GM23338 (cell line): ENCODE measurements at regions not wholly inside any gene's neighbourhood (a gene's known extent, or its start where the extent isn't known, plus 50 kb on each side); places are given as distances from the start of the nearest gene placed in this dataset.

Source experiments
- ATAC-seq: fragments of 200-7000 bp; cut with Tn5 transposase; 3 replicates; pipeline ENCODE4 v1.9.1; 2020
- DNase-seq: peaks from one replicate; pipeline ENCODE4 v3.0.0-alpha.2; 2015; ENCODE audit warnings: low spot score
- H2AFZ ChIP-seq: fragments of 200-600 bp; sonication (generic); 2 replicates; pipeline ENCODE4 v1.8.0; 2016; ENCODE audit warnings: antibody characterized with exemption, mild to moderate bottlenecking, moderate library complexity
- H3F3A ChIP-seq: fragments of 200-600 bp; sonication (generic); replicated peaks from 2 replicates; pipeline ENCODE4 v1.8.0; 2017; ENCODE audit warnings: antibody characterized with exemption, mixed run types, low read depth
- H3K27ac ChIP-seq: fragments of 200-600 bp; sonication (generic); 2 replicates; pipeline ENCODE4 v1.6.1; 2016; ENCODE audit warnings: low read depth
- H3K27me3 ChIP-seq: fragments of 200-600 bp; sonication (generic); 2 replicates; pipeline ENCODE4 v1.8.0; 2016; ENCODE audit warnings: mild to moderate bottlenecking, mixed run types, moderate library complexity; ENCODE audit not compliant: insufficient read depth
- H3K36me3 ChIP-seq: fragments of 200-600 bp; sonication (generic); 2 replicates; pipeline ENCODE4 v1.8.0; 2016; ENCODE audit warnings: mild to moderate bottlenecking; ENCODE audit not compliant: insufficient read depth
- H3K4me1 ChIP-seq: fragments of 200-600 bp; sonication (generic); 2 replicates; pipeline ENCODE4 v1.8.0; 2016; ENCODE audit warnings: mild to moderate bottlenecking, moderate library complexity; ENCODE audit not compliant: insufficient read depth
- H3K4me2 ChIP-seq: fragments of 200-600 bp; sonication (generic); 2 replicates; pipeline ENCODE4 v1.7.1; 2017; ENCODE audit warnings: mixed run types
- H3K4me3 ChIP-seq: fragments of 200-600 bp; sonication (generic); 2 replicates; pipeline ENCODE4 v1.6.1; 2016; ENCODE audit warnings: mixed run types
- H3K79me2 ChIP-seq: fragments of 200-600 bp; sonication (generic); replicated peaks from 2 replicates; pipeline ENCODE4 v1.8.0; 2017; ENCODE audit warnings: mild to moderate bottlenecking; ENCODE audit not compliant: insufficient read depth
- H3K9me2 ChIP-seq: fragments of 200-600 bp; sonication (generic); 2 replicates; pipeline ENCODE4 v1.8.0; 2017; ENCODE audit not compliant: insufficient read depth
- H4K20me1 ChIP-seq: fragments of 200-600 bp; sonication (generic); replicated peaks from 2 replicates; pipeline ENCODE4 v1.8.0; 2017; ENCODE audit warnings: mild to moderate bottlenecking; ENCODE audit not compliant: insufficient read depth
- H3K27ac Mint-ChIP-seq: 2 replicates; pipeline ENCODE4 v1.8.0; 2020; ENCODE audit warnings: inconsistent platforms, mild to moderate bottlenecking, moderate library complexity, mixed read lengths
- H3K27me3 Mint-ChIP-seq: 3 replicates; pipeline ENCODE4 v1.8.0; 2022; ENCODE audit warnings: low read depth, mild to moderate bottlenecking, moderate library complexity, mixed read lengths, inconsistent platforms; ENCODE audit not compliant: insufficient read depth, poor library complexity
- H3K36me3 Mint-ChIP-seq: 3 replicates; pipeline ENCODE4 v1.8.0; 2021; ENCODE audit warnings: low read depth, mild to moderate bottlenecking, inconsistent platforms, moderate library complexity, mixed read lengths
- H3K4me1 Mint-ChIP-seq: 3 replicates; pipeline ENCODE4 v1.8.0; 2020; ENCODE audit warnings: mild to moderate bottlenecking, inconsistent platforms, mixed read lengths
- H3K4me3 Mint-ChIP-seq: 3 replicates; pipeline ENCODE4 v1.8.0; 2021; ENCODE audit warnings: moderate library complexity, mild to moderate bottlenecking, inconsistent platforms, mixed read lengths
- H3K9me3 Mint-ChIP-seq: 3 replicates; pipeline ENCODE4 v1.8.0; 2020; ENCODE audit warnings: moderate library complexity, mild to moderate bottlenecking, inconsistent platforms, mixed read lengths
- CREB1 ChIP-seq: fragments of 250-450 bp; sonication (Bioruptor Pico); IDR thresholded peaks from 2 replicates; pipeline ENCODE4 v1.5.0; 2020; ENCODE audit warnings: low read depth, mild to moderate bottlenecking, moderate library complexity
- EZH2 ChIP-seq: fragments of 200-600 bp; sonication (generic); IDR thresholded peaks from one replicate; pipeline ENCODE4 v1.8.0; 2017; ENCODE audit warnings: antibody characterized with exemption, mild to moderate bottlenecking, low read depth; ENCODE audit not compliant: unreplicated experiment
- EZH2phosphoT487 ChIP-seq: fragments of 200-600 bp; sonication (generic); IDR thresholded peaks from one replicate; pipeline ENCODE4 v1.8.1; 2018; ENCODE audit warnings: antibody characterized with exemption; ENCODE audit not compliant: unreplicated experiment
- NANOG ChIP-seq: IDR thresholded peaks from 2 replicates; pipeline ENCODE4 v1.6.1; 2016; ENCODE audit warnings: antibody characterized with exemption, borderline replicate concordance
- POLR2AphosphoS5 ChIP-seq: IDR thresholded peaks from 2 replicates; pipeline ENCODE4 v1.6.1; 2016; ENCODE audit warnings: antibody characterized with exemption, low read depth
- STAT1 ChIP-seq: IDR thresholded peaks from one replicate; pipeline ENCODE4 v1.6.1; 2016; ENCODE audit warnings: antibody characterized with exemption; ENCODE audit not compliant: unreplicated experiment
- ZNF114 ChIP-seq: fragments of 250-450 bp; sonication (Bioruptor Pico); IDR thresholded peaks from 2 replicates; pipeline ENCODE4 v1.5.0; 2020; ENCODE audit warnings: mild to moderate bottlenecking, moderate library complexity
- ZNF331 ChIP-seq: fragments of 250-450 bp; sonication (Bioruptor Pico); IDR thresholded peaks from 2 replicates; pipeline ENCODE4 v1.5.0; 2020; ENCODE audit warnings: low read depth, mild to moderate bottlenecking, moderate library complexity
- TF ChIP-seq, protein P1 (sequence below): IDR thresholded peaks from one replicate; pipeline ENCODE4 v1.6.1; 2018; ENCODE audit warnings: antibody characterized with exemption; ENCODE audit not compliant: unreplicated experiment
- TF ChIP-seq, protein P2 (sequence below), 2 experiments: fragments of 200-600 bp in 1 of 2; sonication (generic) in 1 of 2; conservative IDR thresholded peaks; 2 replicates each; pipeline versions ENCODE4 v1.5.1 to v1.6.1; 2016 to 2017; ENCODE audit warnings: antibody characterized with exemption in 2 of 2, low read depth in 2 of 2, mild to moderate bottlenecking in 2 of 2, moderate library complexity in 1 of 2

DNA sequence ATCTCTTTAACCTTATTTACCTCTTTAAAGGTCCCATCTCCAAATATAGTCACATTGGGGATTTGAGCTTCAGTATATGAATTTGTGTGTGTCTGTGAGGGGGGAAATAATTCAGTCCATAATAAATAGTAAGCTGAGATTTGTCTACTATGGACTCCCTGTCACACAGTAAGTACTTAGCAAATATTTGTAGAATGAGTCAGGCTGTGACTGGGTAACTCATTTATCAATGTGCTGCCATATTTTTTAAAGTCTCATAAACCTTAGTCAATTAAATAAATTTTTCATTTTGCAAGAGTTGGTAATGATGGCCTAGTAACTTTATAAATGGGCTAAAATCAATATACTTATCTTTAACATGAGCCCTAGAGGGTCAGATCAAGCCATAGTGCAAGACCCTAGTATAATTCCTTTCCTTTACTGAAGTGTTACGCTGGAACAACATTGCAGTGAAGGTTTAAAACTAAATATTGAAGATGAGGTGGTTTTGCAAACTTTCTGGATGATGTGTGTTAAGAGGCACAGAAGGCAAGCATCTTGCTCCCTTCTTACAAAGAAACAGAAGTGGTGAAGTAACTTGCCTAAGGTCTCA is 305.1 kb downstream of the KCNRG start:
- Mint-ChIP-seq H3K36me3 (no peaks in the 10 kb centered on the region), H3K9me3 (no peaks in the 10 kb centered on the region)
- ATAC-seq = no peak

DNA sequence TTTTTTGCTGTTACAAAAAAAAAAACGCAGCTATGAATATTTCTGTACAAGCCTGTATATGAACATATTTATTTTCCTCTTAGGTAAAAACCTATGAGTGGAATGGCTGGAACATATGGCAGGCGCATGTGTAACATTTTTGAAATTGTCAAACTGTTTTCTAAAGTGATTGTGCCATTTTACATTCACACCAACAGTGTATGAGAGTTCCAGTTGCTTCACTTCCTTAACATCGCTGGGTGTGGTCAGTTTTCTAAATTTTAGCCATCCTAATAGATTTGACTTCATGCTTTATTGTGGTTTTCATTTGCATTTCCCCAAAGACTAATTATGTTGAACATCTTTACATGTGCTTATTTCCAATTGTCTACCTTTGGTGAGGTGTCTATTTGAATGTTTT is 306.8 kb downstream of the KCNRG start:
- Histone ChIP-seq H3K4me1 (no peaks in the 10 kb centered on the region), H3F3A (no peaks in the 10 kb centered on the region), H3K27ac (no peak overlapping the region), H3K27me3 (no peaks in the 10 kb centered on the region), H3K79me2 (no peaks in the 10 kb centered on the region), H3K9me2 (no peaks in the 10 kb centered on the region), H3K36me3 (no peaks in the 10 kb centered on the region), H4K20me1 (no peaks in the 10 kb centered on the region), H3K4me2 (no peak overlapping the region), H2AFZ (no peak overlapping the region), H3K4me3 (no peak overlapping the region)
- Mint-ChIP-seq H3K27ac (no peak overlapping the region), H3K36me3 (no peaks in the 10 kb centered on the region), H3K4me1 (no peaks in the 10 kb centered on the region; the same call in 2 of the 3 replicates), H3K27me3 (no peaks in the 10 kb centered on the region), H3K4me3 (no peak overlapping the region), H3K9me3 (no peaks in the 10 kb centered on the region)
- no peak for DNase-seq
- no peak for ATAC-seq
- TF ChIP-seq NANOG (no peak), ZNF114 (no peak), STAT1 (no peak), CREB1 (CRISPR knock-in tag) (no peak)
- TF ChIP-seq, protein P1, sequence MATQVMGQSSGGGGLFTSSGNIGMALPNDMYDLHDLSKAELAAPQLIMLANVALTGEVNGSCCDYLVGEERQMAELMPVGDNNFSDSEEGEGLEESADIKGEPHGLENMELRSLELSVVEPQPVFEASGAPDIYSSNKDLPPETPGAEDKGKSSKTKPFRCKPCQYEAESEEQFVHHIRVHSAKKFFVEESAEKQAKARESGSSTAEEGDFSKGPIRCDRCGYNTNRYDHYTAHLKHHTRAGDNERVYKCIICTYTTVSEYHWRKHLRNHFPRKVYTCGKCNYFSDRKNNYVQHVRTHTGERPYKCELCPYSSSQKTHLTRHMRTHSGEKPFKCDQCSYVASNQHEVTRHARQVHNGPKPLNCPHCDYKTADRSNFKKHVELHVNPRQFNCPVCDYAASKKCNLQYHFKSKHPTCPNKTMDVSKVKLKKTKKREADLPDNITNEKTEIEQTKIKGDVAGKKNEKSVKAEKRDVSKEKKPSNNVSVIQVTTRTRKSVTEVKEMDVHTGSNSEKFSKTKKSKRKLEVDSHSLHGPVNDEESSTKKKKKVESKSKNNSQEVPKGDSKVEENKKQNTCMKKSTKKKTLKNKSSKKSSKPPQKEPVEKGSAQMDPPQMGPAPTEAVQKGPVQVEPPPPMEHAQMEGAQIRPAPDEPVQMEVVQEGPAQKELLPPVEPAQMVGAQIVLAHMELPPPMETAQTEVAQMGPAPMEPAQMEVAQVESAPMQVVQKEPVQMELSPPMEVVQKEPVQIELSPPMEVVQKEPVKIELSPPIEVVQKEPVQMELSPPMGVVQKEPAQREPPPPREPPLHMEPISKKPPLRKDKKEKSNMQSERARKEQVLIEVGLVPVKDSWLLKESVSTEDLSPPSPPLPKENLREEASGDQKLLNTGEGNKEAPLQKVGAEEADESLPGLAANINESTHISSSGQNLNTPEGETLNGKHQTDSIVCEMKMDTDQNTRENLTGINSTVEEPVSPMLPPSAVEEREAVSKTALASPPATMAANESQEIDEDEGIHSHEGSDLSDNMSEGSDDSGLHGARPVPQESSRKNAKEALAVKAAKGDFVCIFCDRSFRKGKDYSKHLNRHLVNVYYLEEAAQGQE = no peak
- TF ChIP-seq, protein P2, sequence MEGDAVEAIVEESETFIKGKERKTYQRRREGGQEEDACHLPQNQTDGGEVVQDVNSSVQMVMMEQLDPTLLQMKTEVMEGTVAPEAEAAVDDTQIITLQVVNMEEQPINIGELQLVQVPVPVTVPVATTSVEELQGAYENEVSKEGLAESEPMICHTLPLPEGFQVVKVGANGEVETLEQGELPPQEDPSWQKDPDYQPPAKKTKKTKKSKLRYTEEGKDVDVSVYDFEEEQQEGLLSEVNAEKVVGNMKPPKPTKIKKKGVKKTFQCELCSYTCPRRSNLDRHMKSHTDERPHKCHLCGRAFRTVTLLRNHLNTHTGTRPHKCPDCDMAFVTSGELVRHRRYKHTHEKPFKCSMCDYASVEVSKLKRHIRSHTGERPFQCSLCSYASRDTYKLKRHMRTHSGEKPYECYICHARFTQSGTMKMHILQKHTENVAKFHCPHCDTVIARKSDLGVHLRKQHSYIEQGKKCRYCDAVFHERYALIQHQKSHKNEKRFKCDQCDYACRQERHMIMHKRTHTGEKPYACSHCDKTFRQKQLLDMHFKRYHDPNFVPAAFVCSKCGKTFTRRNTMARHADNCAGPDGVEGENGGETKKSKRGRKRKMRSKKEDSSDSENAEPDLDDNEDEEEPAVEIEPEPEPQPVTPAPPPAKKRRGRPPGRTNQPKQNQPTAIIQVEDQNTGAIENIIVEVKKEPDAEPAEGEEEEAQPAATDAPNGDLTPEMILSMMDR (conservative IDR thresholded peaks at IDR 0.05; ENCODE audit: low read depth in 2 of 2) = no peak

More for the DNA sequence above, 305.1 kb downstream of the KCNRG start:
- no peaks in the 10 kb centered on the region; the same call in 2 of the 3 replicates for H3K4me1 Mint-ChIP-seq
- H3K27me3 ChIP-seq = no peaks in the 10 kb centered on the region
- H2AFZ ChIP-seq = no peak overlapping the region
- no peaks in the 10 kb centered on the region for H3K79me2 ChIP-seq
- no peak overlapping the region for H3K4me2 ChIP-seq
- no peak overlapping the region for H3K27ac Mint-ChIP-seq
- no peak overlapping the region for H3K27ac ChIP-seq
- TF ChIP-seq STAT1 (no peak), ZNF114 (no peak), ZNF331 (no peak), POLR2AphosphoS5 (no peak), EZH2phosphoT487 (no peak), EZH2 (no peak)
- TF ChIP-seq, protein P1 = no peak
- TF ChIP-seq, protein P2 (conservative IDR thresholded peaks at IDR 0.05; ENCODE audit: low read depth in 2 of 2) = no peak
- H3K4me3 ChIP-seq = no peak overlapping the region
- H3F3A ChIP-seq = no peaks in the 10 kb centered on the region
- no peak for DNase-seq
- no peaks in the 10 kb centered on the region for H4K20me1 ChIP-seq
- no peaks in the 10 kb centered on the region for H3K4me1 ChIP-seq
- H3K4me3 Mint-ChIP-seq = no peak overlapping the region
- H3K27me3 Mint-ChIP-seq = no peaks in the 10 kb centered on the region
- no peaks in the 10 kb centered on the region for H3K36me3 ChIP-seq
- no peaks in the 10 kb centered on the region for H3K9me2 ChIP-seq
